HPDE6-E6E7 (cell line): ENCODE measurements at regions not wholly inside any gene's neighbourhood (a gene's known extent, or its start where the extent isn't known, plus 50 kb on each side); places are given as distances from the start of the nearest gene placed in this dataset.

Experiments
- DNase-seq: peaks from one replicate; pipeline ENCODE4 v3.0.0; 2011; ENCODE audit warnings: missing footprints; ENCODE audit errors: extremely low spot score

DNA sequence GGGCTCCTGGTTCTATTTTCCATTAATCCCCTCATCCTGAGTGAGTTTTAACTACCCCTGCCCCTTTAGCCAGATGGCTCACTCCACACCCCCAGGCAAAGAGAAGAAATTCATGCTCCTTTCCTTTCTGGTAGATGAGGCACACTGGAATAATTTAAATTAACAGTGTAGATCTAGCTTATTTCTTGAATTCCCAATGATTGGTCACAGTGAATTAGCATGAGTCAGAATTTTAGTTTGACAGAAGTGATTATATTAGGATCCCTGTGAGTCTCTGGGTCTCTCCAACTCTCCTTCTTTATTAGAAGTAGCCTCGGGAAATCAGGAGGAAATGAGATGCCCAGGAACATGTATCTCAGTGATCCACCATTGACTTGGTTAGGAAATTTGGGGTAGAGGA lies 103.1 kb upstream of the KAZN start:
- no peak for DNase-seq

DNA sequence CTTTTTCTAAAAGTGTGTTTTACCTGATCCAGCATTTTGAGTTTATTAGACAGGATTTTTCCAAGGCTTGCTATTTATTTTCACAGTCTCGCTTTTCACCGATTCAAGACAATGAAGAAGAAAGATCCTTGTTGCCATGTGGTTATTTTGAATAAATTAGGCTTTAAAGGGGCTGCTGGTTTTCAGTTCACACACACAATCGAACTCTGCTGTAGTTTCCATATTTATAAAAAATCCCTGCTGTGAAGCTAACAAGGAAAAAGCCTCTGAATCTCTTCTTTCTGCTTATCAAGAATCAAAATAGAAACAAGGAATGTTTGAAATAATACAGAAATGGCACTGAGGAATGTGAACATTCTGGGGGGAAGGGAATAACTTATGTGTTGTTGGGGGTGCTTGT lies 102.5 kb upstream of the KAZN start:
- no peak for DNase-seq

DNA sequence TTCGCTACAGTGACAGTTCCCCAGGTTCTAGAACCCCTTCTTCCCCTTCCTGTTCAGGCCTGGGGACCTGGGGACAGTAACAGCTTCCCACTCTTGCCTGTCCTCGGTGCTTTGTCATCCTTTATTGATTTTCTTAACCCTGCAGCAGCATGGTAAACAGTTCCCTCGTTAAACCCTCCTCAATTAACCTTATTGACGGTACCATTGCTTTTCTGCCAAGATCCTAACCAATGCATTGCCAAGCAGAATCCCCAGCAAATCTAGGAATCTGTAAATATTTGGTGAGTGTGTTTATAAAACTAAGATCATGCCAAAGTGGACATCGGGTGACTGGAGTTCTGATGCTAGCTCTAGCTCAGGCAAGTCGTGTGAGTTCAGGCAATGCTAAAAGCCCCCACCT lies 99.6 kb upstream of the KAZN start:
- no peak for DNase-seq

DNA sequence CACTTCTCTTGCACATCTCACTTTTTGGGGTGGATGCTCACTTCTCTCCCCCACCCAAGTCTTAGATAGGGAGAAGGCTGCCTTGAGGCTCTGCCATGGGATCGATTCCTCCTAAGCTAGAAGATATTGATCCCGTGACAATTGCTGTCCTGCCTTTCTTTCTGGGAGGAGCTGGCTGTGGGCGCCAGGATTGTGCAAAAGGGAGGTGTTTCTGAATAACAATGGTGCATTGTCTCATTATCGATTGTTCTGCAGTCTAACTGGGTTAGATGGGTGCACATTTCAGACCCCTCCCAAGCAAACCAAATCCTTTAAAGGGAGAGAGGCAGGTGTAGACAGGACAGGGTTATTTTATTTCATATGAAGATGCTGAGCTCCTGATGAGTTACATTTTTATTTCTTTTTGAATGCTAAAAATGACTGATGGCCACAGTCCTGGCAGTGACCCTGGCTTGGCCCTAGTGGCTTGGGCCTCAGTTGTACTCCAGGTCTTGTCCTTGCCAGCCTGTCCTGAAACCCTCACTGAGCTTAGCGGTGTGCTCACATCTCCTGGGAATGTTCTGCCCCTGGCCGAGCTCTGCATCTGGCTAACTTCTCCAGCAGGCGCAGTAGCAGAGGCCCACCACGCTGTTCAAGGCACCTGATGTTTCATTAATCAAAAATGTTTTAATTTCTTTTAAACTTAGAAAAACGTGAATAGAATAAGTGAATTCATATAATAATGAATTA lies 99.0 kb upstream of the KAZN start:
- DNase-seq, result no peak

DNA sequence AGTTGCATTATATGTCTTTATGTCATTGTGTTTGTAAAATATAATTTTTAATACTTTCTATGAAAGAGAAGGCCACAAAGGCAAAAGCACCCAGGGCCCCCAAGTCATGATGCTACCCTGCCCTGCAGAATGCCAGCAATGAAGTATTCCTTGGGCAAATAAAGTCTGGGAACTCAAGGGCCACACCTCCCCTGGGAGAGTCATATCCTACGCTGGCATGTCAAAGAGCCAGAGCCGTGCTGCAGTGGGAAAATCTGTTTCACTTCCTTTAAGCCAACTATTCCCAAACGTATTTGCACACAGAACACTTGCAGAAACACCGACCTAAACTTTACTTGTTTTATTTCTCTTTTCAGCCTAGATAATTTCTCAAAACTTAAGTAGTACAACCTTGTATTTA lies 98.4 kb upstream of the KAZN start:
- no peak for DNase-seq

DNA sequence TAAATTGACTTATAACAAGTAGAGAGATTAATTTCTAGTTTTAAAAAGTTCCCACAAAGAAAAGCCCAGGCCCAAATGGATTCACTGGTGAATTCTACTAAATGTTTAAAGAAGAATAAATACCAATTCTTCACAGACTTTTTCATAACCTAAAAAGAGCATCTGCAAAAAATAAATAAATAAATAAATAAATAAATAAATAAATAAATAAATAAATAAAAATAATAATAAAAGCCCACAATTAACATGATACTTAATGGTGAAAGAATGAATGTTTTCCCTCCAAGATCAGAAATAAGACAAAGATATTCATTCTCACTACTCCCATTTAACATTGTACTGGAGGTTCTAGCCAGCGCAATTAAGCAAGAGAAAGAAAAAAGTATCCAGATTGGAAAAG lies 97.6 kb upstream of the KAZN start:
- DNase-seq, result no peak

DNA sequence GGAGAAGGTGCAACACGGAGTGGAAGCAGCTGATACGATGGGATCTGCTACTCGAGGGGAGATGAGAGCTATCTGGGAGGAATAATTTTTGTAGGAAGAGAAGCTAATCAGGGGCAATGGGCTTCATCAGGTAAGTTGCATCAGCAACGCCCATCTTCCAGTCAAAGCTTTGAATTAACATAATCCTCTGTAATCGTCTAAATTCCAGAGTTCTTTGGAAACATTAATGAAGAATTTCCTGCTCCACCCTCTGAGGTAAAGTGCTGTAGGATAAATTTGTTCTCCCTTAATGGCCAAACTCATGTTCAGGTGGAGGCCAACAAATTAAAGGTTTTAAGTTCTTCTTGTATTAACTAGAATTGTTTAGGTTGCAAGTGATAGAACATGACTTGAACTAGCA lies 94.0 kb upstream of the KAZN start:
- no peak for DNase-seq

DNA sequence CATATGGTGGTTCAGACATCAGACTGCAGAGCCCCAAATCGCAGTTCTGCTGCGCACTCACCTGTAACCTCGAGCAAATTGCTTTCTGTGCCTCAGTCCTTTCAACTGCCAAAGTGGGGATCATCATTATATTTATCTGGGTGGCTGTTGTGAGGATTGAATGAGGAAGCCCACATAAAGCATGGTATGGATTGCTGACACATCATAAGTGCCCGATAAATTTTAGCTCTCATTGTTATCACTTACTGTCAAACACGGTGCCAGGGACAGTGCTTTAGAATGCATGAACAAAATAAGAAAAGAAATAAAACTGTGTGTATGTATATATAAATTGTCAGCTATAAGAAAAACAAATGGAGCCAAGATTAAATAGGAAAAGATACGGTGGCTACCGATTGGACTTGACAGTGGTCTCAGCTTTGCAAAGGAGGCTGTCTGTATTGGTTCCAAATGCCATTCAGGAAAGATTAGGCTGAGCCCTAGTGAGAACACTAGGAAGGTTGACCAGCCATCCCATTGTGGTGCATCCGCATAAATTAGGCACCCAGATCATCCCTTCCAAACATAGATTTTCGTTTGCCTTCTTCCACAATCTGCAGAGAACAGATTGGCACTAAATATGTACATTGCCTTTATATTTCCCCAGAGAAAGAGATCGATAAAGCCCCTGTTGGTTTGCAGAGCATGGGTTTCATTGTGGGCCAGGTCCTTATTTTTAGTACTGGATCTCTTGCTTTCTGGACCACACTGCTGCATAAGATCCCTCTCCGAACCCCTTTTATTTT lies 91.8 kb upstream of the KAZN start:
- no peak for DNase-seq

DNA sequence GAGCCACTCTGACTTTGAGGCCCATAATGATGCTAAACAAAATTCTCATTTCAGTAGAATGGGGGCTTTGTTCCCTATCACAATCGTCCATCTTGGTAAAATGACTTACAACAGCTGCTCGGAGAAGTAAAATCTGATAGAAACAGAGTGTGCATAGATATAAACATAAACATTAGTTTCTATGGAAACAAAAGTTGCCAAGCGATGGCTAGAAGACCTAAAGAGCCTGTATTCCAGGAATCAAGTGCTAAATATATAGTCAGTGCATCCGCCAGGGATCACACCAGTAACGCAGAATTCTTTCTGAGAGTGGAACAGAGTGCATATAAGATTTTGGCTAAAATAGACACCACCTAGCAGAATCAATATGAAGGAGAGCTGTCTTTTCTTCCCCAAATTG lies 91.2 kb upstream of the KAZN start:
- DNase-seq, result no peak

DNA sequence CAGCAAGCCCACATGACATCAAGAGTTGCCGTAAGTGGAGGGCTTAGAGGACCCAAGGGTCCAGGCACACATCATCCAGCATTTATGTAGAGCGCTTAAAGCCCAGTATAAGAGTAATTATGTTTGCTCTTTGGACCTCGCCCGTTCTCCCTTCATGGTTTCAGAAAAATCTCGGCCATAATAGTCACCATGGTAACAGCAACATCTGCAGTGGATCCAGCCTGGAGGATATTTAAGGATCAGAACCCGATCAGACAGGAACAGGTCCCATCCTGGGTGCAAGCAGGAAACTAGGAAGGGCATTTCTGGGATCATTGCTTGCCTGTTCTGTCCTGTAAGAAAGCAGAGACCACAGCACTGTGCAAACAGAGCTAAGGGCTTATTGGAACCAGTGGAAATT lies 89.9 kb upstream of the KAZN start:
- no peak for DNase-seq

DNA sequence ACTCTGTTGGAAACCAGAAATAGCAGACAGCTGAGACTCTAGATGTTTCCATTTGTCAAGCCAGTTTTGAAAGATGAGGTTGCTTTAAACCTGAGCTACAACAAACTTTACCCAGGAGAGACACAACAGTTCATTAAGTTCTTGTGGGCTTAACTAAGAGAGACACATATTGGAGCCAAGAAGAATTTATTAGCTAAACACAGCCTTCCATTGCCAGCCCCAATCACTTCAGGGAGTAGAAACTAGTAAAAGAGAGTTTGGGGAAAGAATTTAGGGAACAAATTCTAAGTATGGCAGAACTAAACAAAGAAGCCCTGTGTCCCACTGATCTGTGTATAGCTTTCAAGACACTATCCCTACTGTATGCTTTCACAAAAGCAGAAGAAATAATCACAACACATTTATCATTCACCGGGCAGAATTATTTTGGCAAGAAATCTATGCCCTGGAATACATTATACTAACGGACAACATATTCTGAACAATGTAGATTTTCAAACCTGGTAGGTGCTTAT lies 87.3 kb upstream of the KAZN start:
- no peak for DNase-seq

DNA sequence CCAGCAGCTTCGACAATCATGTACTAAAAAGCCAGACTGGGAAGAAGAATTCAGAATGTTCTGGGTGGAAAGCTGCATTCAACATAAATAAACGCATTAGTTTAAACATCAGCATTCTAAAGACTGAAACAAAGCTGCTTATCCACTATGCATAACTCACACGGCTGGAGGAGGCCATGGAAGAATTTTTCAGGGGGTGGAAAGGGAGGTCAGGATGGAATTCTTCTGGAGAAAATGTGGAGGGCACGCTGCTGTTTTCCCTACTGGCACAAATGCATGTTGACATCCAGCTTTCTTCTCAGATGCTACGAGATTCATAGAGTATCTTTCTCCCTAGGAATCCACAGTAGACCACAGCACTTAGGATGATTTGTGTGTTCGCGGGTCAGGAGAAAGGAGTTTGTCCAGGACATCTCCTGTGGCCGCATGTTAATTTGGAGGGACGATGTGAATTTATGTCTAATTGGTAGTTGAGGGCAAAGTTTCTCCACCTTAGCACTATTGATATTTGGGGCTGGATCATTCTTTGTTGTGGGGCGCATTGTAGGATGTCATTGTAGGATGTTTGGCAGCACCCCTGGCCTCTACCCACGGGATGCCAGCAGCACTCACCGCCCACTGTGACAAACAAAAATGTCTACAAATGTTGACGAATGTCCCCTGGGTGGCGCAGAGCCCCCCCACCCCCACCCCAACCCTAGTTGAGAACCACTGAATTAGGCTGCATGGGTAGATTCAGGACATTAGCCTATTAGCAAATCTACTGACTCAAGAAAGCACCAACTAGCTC lies 86.5 kb upstream of the KAZN start:
- no peak for DNase-seq

DNA sequence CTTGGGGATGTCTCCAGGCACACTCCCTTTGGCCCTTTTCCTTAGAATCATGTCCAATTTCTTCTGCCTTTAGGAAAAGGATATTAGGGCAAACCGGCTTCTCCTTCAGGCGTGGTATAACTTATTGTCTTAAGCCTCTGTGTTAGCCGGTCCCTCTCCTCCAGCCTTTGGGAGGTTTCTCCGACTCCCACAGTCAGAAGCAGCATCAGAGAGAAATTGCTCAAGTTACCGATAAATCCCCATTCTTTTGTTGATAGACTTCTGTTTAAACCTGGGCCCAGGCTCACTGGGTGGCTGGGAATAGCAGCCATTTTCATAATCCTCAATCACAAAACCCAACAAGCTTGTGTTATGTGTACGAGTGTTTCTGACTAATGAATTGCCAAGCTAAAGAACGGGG lies 85.4 kb upstream of the KAZN start:
- DNase-seq, result no peak

DNA sequence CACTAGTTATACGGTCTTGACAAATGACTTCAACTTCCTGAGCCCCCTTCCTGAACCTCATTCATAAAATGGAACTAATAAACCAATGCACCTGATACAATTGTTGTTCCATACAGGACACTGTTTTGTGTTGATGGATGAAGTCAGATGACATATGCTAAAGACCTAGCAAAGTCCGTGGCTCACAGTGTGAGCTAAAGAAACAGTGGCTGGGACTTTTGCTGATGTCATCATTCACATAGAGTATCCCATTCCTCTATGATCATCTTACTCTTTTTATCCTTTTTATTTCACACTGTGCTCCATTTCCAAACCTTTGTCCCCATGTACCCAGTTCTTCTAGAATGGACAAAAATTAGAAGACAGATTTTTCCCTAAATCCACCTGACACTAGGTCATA lies 83.7 kb upstream of the KAZN start:
- no peak for DNase-seq

DNA sequence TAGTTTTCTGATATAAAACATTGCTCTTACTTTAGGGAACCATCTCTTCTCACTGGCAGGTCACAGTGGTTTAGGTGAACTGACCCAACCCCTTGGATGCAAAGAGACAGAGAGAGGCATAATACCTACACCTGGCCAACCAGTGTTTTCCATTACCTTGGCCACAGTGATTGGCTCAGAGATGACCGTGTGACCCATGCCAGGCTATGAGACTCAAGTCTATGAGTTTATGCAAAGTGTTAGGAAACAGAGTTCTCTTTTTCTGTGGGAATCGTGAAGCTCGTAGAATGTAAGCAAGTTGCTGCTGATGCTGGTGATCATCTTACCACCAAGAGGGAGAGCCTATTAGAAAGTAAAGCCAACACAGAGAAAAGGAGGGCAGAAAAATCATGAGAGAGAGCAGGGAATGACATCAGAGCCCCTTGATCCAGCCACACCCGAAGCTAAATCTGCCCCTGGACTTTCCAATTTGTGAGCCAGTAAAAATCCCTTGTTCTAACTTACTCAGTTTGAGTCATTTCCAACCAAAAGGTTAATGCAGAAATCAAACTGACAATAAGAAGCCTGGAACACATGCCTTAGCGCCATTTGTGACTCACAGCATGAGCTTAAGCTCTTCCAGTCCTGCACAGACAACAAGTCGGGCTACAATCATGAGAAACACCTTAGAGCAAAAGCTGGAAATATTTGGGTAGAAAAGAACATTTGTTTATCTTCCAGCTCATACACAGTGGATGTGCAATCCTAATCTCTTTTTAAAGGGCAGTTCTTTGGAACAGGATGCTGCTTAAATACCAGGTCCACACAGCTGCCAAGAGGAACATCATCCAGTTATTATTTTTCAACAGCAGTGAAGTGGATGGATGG lies 81.3 kb upstream of the KAZN start:
- no peak for DNase-seq

DNA sequence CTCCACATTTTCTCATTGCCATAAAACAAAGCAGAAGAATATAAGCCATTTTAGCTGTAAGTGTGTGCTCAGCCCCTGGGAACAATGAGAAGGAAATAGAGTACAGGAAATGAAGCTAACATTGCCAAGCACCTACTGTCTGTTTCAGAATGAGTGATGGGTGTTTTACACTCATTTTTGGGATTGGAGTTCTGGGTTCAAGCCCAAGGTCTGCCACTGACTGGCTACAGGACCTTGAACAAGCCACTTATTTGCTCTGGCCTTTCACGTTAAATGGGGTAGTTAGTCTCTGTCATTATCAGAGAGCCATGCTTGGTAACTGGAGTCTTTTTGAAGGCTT lies 80.7 kb upstream of the KAZN start:
- no peak for DNase-seq

DNA sequence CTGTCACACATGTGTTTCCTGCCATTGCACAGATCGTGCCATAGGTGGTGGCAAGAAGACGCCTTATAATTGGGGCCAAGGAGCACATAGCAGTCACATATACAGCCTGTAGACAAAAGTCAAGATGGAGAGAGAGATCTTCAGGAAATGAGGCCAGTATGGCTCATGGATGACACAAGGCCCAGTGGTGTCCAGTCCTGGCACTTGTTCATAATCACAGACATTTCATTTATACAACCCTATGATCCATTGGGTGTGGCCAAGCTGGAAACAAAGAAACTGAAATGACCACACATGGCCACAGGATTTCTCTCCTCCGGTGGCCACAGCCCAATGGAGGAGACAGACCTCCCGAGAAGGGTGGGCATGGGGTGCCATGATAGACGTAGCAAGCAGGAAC lies 78.5 kb upstream of the KAZN start:
- DNase-seq, result no peak

DNA sequence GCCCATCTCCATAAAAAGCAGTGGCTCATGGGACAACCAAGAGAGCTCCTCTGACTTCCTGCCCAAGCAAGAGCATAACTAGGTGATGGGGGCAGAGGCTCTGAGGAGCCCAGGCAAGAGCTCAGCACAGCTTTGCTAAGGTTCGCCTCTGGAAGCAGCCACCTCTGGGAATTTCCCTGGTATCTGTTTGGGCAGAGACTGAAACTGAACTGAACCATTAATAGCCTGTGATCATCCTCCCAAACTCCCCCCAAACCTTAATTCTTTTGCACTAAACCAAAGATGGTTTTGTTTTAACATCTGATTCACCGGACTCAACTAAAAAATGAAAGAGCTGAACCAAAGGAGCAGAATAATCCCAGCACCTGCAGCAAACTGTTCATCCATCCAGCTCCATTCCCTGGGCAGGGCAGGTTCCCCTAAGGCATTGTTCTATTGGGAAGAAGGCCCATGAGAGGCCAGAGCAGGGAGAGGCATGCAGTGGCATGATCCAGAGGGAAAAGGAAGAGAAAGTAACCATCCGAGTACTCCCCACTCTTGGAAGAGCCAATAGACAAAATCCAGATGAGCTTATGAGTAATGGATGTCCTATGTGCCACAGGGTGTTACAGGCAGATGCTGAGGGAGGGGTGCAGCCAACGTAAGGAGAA lies 77.8 kb upstream of the KAZN start:
- no peak for DNase-seq

DNA sequence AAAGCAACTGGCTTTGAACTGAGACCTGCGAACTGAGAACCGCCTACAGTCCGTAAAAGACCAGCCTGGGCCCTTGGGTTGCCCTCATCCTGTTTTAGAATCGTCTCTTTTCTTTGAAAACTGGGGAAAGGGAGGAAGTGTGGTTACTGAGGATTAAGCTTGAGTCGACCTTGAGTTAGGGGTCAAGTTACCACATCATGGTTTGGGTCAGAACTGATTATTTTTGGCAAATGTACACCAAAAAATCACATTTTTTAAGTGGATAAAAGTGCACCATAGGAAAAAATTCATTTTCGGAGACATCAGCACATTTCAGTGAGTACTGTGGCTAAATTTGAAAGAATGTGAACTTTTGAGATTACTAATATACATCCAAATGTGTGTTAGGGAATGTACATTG lies 76.9 kb upstream of the KAZN start:
- DNase-seq, result no peak

DNA sequence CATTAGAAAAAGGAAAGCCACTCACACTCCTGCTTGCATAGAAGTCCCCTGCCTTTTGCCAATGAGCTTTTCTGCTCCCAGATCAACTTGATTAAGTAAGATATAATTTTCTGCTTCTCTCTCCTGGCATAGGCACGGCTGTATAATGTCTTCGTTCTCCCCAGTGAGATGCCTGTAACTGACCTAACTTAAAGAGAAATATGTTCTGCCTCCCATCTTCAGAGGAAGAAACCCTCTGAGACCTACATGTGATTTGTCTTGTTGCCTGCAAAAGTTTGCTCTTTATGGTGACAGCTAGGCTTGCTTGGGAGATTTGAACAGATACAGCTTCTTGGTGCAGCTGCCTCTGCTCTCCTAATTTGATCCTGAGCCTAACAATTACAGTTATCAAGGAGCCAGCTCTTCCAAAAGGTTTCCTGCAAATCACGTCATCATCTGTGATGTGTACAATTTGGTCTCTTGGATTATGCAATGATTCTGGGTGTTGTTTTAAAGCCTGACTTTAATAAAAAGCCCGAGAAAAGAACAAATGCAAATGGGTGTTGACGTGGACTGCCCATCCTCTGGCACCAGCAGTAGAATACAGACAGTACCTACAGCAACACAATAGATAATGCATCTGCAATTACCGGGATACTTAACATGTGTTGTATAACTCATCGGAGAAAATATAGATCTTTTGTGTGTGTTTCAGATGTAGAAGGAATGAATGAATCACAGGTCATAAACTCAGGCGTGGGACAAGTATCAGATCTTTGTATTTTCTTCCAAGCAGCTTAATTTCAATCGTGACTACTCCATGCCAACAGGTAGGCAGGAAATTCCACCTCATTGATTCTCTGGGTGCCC lies 76.2 kb upstream of the KAZN start:
- no peak for DNase-seq

DNA sequence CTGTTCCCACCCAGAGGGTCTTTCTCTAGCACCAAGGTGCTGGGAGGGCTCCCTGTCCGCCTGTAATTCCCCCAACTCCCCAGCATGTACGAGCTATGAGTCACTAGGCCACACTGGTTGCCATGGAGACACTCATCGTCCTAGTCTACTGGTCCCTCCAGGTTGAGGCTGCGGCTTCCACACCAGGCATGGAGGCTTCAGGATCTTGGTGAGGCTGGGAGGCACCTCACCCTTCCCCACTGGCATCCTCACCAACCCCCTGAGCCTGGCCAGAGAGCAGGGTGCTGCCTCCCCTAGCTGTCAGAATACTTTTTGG lies 75.6 kb upstream of the KAZN start:
- no peak for DNase-seq
